ENCODE measurements at regions not wholly inside any gene's neighbourhood (a gene's known extent, or its start where the extent isn't known, plus 50 kb on each side); places are given as distances from the start of the nearest gene placed in this dataset.

DNA sequence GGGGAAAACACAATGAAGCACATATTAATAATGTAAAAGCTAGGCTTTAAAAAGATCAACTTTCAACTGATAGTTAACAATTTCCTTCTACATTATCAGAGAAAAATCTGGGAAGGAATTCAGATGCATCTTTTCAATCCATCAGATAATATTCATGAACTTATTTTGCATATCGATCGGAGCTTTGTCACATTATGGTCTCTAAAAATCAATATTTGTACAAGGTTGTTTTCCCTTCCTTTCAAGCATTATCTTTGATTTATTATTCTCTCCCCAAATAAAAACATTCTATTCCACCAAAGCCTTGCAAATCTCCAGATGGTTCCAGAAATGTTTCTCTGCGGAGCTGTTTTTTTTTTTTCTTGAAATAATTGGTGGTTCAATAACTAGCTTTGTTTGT, 101.9 kb downstream of the GPR63 start:
- TF ChIP-seq, protein P1, sequence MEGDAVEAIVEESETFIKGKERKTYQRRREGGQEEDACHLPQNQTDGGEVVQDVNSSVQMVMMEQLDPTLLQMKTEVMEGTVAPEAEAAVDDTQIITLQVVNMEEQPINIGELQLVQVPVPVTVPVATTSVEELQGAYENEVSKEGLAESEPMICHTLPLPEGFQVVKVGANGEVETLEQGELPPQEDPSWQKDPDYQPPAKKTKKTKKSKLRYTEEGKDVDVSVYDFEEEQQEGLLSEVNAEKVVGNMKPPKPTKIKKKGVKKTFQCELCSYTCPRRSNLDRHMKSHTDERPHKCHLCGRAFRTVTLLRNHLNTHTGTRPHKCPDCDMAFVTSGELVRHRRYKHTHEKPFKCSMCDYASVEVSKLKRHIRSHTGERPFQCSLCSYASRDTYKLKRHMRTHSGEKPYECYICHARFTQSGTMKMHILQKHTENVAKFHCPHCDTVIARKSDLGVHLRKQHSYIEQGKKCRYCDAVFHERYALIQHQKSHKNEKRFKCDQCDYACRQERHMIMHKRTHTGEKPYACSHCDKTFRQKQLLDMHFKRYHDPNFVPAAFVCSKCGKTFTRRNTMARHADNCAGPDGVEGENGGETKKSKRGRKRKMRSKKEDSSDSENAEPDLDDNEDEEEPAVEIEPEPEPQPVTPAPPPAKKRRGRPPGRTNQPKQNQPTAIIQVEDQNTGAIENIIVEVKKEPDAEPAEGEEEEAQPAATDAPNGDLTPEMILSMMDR (IDR thresholded peaks at IDR 0.05; ENCODE audit: low read length): no peak
- TF ChIP-seq EZH2 (IDR thresholded peaks at IDR 0.05; ENCODE audit: borderline replicate concordance, low read length): no peak

All from OCI-LY1 (cell line).